GM18511 (cell line): ENCODE measurements at regions not wholly inside any gene's neighbourhood (a gene's known extent, or its start where the extent isn't known, plus 50 kb on each side); places are given as distances from the start of the nearest gene placed in this dataset.
A peak's percentile ranks its signal among the peaks of the same experiment; 100 is the strongest.
"Not testable (repeated sequence)": the region's sequence is repeated elsewhere in the genome, so short reads cannot be mapped to it uniquely, and the experiment has no call there.

Source experiments
- ATAC-seq: cut with Tn5 transposase; IDR thresholded peaks from one replicate; pipeline ENCODE4 v1.9.1; 2021; ENCODE audit warnings: mild to moderate bottlenecking, moderate library complexity; ENCODE audit not compliant: unreplicated experiment

DNA sequence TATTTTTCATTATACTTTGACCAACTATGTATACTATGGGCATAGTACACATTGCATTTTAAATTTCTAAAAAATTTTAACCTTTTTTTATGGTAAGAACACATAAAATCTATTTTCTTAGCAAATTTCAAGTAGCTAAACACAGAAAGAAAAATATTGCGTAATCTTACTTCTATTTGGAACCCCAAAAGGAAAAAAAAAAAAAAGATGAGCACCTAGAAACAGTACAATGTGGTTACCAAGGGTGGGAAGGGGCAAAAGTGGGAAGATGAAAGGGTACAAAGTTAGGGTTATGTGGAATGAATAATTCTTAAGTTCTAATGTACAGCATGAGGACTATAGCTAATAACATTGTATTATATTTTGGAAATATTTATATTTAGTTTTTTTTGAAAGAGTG lies 205.0 kb upstream of the EPHA4 start:
- ATAC-seq, result no peak

DNA sequence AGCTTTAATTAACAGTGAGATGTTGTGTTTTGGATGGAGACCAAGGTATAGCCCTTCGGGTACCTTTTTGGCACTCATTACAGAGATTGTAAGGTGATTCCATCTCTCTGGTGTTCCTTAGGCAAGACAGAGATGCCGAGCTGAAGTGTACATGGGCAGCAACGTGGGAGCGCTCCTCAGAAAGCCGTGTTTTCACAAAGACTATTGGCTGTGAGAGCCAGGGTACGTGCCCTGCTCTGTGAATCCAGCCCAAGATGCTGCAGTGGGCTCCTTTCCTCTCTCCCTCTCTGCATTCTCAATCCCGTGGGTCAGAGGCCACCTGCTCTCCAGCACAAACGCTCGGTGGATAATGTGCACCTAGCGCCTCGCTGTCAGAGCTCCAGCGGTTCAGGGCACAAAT lies 203.0 kb upstream of the EPHA4 start:
- ATAC-seq, result no peak

GRCh38 chr2:221774136-221774535 lies 202.0 kb upstream of the EPHA4 start:
- no peak for ATAC-seq

- ATAC-seq, result no peak
These were observed 199.2 kb upstream of the EPHA4 start for GRCh38 chr2:221771297-221771696.

DNA sequence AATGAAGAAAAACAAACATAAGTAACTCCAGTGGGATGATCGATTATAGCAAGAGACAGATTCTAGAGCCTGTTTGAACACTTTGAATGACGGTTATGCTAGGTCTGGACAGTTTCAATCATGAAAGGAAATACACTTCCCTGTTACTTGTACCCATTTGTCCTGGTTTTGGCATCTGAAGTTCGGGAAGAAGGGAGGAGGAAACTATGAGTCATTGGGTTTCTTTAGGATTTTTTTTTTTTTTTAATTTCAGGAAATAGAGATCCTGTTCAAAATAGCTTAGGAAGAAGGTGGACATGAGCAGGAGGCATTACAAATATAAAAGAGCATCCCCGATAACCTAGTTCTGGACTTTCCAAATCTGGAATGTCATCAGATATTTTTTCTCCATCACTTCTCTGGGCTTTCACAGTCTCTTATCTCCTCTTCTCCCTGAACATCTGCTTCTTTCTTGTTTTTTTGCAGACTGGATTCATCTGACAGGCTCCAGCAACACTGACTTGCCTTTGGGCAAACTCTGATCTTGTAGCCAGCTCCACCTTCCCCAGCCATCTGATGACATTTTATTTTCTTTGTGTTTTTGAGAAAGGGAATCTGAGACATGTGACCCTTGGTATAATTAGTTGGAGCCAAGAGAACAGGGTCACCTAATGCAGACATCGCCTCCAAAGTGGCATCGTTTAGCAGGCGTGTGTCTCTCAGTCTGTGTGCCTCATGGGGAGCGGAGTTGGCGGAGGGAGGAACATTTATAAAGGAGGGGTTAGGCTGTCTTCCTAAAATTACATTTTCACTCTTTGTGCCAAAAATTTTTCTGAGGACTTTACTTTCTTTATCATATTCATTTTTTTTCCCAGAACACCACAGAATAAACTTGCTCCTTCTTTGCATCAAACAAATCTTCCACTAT lies 195.3 kb upstream of the EPHA4 start:
- no peak for ATAC-seq

DNA sequence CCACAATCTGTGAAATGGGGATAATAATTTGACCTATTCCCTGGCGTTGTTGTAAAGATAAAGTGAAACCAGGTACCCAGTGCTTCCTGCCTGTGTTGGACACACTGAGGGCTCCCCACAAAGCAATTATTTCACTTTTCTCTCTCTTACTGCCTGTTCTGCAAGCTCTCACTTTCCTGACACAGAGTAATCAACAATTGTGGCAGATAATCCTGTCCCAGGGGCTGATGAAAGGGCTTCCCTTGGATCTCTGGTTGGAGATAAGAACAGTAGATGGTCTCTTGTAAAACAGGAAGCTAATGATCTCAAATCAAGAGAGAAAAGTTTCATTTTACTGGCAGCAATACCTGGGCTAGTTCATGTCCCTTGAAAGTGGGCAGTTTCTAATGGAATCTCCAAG lies 190.4 kb upstream of the EPHA4 start:
- ATAC-seq, result no peak

DNA sequence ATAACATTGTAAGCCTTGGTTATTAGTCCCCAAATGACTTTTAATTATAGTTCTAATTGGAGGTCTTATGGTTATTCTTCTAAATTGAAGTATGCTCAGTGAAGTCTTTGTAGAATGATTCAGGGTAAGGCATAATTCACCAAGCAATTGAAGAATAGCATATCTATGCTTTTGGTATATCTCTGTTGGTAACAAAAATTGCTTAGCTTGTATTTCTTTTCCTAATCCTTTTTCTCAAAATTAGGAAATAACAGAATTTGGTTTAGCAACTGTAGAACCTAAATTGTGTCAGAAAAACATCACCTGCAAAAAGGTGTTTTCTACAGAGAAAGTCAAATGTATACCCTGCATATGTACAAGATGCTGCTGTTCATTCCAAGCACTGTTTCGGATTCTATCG lies 189.2 kb upstream of the EPHA4 start:
- no peak for ATAC-seq

- no peak for ATAC-seq
These were observed 186.0 kb upstream of the EPHA4 start for GRCh38 chr2:221758076-221758475.

- ATAC-seq, result no peak
These were observed 181.3 kb upstream of the EPHA4 start for GRCh38 chr2:221753401-221753800.

DNA sequence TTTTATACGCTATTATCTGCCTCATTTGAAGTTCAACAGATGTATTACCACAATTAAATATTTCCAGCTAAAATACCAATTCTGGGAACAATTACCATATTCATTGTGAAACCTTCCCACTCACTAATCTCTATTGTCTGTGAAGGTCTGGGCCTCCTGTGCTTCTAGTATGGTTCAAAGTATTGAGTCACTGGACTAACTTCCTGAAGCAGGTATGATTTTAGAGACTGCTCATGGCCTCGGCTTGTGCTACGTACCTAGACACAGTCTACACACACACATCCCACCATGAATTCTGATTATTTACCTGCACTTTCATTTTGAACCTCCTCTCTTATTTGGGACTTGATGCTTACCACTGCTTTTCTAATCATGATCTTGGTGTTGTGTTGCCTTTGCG lies 180.7 kb upstream of the EPHA4 start:
- no peak for ATAC-seq

- no peak for ATAC-seq
These were observed 178.2 kb upstream of the EPHA4 start for GRCh38 chr2:221750316-221750715.

GRCh38 chr2:221747289-221747972 lies 175.3 kb upstream of the EPHA4 start:
- ATAC-seq, result peak; percentile 87

DNA sequence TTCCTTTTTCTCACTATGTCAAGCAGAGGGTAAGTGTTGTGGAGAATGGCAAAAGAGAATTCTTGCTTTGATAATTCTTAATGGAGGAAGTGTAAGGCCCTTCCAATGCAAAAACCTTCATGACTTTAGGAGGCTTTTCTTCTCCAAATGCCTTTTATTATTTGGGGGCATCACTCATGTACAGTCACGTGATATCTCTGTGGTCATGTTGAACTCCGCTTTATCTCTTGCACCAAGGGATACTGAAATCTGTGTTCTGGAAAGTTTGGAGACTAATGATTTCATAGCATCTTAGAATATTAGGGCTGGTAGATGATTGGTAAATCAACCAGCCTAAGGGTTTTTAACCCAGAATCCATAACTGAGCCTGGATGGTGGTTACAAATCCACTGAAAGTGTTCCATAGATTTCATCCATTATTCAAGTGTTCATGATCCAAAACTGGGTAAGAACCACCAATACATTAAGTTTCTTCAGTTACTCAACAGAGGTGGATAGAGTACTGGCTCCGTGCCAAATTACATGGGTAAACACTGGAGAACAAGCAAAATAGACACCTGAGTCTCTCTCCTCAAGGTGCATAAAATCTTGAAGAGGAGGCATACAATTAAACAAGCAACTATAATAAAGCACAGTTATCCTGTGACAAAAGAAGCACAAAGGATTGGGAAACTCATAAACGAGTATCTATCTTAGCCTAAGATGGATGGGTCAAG lies 169.6 kb upstream of the EPHA4 start:
- ATAC-seq, result no peak

GRCh38 chr2:221731432-221732145 lies 159.5 kb upstream of the EPHA4 start:
- ATAC-seq, result peak; percentile 85

- ATAC-seq, result no peak
These were observed 154.9 kb upstream of the EPHA4 start for GRCh38 chr2:221726894-221727513.

- ATAC-seq, result no peak
These were observed 152.6 kb upstream of the EPHA4 start for GRCh38 chr2:221724631-221725203.

GRCh38 chr2:221724117-221724516 lies 152.0 kb upstream of the EPHA4 start:
- not testable (repeated sequence) for ATAC-seq

DNA sequence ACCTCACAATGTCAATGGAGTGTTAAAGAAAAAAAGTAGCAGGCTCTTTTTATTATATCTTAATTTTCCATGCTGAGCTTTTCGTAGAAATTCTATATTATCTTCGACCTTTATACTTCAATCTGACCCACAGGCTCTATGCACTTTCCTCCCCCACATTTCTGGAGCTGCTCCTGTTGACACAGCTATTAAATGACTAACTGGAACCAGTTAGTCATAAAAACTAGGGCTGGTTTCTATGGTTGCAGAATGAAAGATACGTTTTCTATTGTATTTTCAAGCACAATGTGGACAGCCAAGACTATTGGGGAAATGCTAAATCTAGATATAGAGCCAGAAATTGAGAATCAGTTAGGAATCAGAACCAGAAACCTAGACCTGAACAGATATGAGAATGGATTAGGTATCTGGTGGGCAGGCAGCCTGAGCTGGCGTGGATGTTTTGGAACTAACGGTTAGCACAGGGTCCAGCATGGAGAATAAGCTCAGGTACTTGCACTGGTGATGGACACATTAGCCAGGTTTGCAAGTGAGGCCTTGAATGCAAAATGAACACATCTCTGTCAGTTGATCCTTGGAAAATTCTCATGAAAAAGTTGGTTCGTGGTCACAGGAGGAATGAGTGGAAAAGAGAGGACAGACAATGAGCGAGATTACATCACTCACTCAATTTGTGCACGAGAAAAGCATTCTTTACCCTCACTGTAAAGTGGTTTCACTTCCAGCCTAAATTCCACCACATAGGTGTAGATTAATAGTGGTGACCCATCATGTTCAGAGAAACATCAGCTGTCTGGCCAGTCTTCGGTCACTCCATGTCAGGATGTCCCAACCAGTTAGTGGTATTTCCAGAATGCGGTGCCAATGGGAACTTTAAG lies 144.6 kb upstream of the EPHA4 start:
- no peak for ATAC-seq

DNA sequence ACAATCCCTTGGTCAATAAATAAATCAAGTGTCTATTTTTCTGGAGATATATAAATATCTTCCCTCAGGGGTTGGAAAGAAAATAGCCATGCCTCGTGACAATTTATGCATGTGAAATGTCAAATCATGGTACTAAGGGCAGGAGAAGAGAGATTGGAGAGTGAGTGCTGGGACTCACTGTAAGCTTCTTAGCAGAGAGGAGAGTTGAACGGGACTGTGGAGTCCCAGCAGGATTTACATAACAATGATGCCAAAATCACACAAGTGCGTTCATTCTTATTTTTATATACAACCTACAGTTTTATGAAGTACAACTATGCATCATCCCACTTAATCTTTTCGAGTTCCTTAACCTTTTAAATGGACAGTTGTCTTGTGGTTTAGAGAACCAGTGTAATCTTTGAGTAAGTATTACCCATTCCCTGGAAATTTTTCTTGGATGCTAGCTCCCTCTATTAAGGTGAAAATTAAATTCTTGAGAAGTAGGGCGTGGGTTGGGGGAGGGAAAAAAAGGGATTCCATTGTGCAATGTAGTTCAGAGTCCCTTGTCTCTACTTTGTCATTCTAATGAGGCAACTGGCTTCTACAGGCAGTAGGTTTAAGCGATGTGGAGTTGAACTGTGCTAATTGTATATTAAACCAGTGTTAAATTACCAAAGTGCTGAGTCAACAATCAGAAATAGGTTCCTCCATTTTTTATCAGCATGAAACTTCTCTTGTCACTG lies 143.6 kb upstream of the EPHA4 start:
- ATAC-seq, result no peak
